ENCODE measurements at regions not wholly inside any gene's neighbourhood (a gene's known extent, or its start where the extent isn't known, plus 50 kb on each side); places are given as distances from the start of the nearest gene placed in this dataset.

DNA sequence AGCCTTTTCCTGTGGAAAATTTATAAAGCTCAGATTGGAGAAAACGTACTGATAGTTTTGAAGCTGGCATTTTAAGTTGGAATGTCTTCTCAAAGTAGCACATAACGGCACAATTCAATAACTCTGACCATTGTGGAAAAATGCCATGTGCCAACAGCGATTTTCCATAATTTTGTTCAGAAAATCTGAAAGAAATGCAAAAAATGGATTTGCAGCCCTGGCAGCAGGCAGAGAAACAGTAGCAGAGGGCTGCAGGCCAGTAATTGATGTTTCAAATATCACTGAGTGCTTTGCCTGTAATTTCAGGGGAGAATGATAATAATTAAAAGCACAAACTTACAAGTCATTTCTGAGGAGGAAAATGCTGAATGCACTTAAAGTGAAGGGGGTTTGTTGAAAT lies 507.4 kb downstream of the MAFB start:
- no peak for ATAC-seq
- DNase-seq, result no peak
- H3K4me3 ChIP-seq, result no peak overlapping the region
- no peaks in the 10 kb centered on the region for H3K36me3 ChIP-seq (ENCODE audit: low read depth)
- H3K9me3 ChIP-seq, result no peaks in the 10 kb centered on the region
- TF ChIP-seq, protein P1, sequence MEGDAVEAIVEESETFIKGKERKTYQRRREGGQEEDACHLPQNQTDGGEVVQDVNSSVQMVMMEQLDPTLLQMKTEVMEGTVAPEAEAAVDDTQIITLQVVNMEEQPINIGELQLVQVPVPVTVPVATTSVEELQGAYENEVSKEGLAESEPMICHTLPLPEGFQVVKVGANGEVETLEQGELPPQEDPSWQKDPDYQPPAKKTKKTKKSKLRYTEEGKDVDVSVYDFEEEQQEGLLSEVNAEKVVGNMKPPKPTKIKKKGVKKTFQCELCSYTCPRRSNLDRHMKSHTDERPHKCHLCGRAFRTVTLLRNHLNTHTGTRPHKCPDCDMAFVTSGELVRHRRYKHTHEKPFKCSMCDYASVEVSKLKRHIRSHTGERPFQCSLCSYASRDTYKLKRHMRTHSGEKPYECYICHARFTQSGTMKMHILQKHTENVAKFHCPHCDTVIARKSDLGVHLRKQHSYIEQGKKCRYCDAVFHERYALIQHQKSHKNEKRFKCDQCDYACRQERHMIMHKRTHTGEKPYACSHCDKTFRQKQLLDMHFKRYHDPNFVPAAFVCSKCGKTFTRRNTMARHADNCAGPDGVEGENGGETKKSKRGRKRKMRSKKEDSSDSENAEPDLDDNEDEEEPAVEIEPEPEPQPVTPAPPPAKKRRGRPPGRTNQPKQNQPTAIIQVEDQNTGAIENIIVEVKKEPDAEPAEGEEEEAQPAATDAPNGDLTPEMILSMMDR (IDR thresholded peaks at IDR 0.05), result no peak
- intact Hi-C loops (cut with DNase I, micrococcal nuclease), result no loop called here
- no peaks in the 10 kb centered on the region for H3K4me1 ChIP-seq (ENCODE audit: low read depth)

DNA sequence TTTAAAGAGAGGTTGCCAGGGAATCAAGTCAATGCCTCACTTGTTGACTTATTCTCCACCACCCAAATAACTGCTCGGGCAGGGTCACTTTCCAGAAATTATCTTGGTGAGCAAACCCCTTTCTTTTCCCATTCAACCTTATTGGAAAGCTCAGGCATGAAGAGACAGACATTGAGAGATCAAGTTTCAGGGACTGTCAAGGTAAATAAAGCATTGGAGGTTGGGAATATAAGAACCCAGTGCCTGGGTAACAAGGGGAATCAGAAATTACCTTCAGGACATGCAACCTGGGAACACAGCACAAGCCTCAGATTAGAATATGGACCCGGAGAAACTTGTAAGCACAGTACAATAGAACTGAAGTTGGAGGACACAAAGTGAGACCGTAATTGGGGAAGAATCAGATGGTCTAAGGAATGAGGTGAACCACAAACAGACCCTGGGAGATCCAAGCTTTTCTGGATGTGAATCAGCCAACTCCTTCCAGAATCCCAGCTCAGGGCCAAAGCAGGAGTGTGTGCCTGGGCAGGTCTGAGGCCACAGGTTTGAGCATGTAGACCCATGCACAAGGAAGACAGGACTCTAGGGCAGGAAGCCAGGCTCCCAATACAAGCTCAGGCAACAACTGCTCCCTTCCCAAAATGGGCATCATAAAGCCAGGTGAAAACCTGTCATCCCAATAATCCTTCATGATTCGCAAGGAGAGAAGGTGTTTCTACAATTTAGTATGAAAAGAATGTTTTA lies 512.8 kb downstream of the MAFB start:
- intact Hi-C loops (cut with DNase I, micrococcal nuclease), result no loop called here
- H3K4me1 ChIP-seq (ENCODE audit: low read depth), result no peaks in the 10 kb centered on the region
- H3K9me3 ChIP-seq, result no peaks in the 10 kb centered on the region
- no peak for DNase-seq
- H3K4me3 ChIP-seq, result no peak overlapping the region
- TF ChIP-seq, protein P1 (IDR thresholded peaks at IDR 0.05), result no peak
- no peak for ATAC-seq
- no peaks in the 10 kb centered on the region for H3K36me3 ChIP-seq (ENCODE audit: low read depth)

DNA sequence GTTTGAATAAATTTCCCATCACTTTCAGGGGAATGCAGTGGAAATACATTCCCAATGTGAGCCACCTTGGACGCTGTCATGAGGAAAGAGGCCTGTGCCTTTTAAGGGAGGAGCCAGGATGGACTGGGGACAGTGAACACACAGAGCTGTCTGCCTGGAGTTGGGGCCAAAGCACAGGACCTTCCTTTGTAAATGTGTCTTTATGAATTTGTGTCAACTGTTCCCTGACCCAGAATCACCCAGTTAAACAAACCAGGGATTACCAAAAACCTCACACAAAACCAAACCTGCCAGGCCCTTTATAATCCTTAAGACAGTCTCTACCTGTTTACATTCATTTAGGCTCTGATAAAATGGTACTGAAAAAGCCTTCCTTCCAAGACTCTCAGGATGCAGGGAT lies 513.7 kb downstream of the MAFB start:
- intact Hi-C loops (cut with DNase I, micrococcal nuclease), result no loop called here

DNA sequence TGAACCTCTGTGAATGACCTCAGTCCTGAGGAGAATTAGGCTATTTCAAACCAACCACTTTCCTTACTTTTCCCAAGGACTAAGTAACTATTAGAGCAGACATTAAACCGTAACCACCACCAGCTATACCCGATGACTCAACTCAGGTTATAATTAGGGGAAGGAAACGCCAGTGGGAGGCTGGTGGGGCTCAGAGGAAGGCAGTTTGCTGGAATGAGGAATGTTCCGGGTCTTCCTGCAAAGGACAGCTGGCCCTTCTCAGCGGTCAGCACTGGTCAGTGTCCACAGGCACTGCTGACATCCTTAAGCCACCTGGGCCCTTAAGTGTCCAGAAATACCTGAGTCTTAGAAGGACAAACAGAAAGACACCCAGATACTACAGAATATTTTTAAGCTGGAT lies 515.2 kb downstream of the MAFB start:
- no peak for DNase-seq
- intact Hi-C loops (cut with DNase I, micrococcal nuclease), result no loop called here
- TF ChIP-seq, protein P1 (IDR thresholded peaks at IDR 0.05), result no peak
- no peak for ATAC-seq
- no peaks in the 10 kb centered on the region for H3K4me1 ChIP-seq (ENCODE audit: low read depth)
- no peak overlapping the region for H3K4me3 ChIP-seq
- no peaks in the 10 kb centered on the region for H3K36me3 ChIP-seq (ENCODE audit: low read depth)
- H3K9me3 ChIP-seq, result no peaks in the 10 kb centered on the region

More for the DNA sequence above, 513.7 kb downstream of the MAFB start:
- H3K9me3 ChIP-seq, result no peaks in the 10 kb centered on the region
- no peaks in the 10 kb centered on the region for H3K4me1 ChIP-seq (ENCODE audit: low read depth)
- DNase-seq (no peak), ATAC-seq (no peak)
- no peak overlapping the region for H3K4me3 ChIP-seq
- TF ChIP-seq, protein P1 (IDR thresholded peaks at IDR 0.05), result no peak
- H3K36me3 ChIP-seq (ENCODE audit: low read depth), result no peaks in the 10 kb centered on the region

DNA sequence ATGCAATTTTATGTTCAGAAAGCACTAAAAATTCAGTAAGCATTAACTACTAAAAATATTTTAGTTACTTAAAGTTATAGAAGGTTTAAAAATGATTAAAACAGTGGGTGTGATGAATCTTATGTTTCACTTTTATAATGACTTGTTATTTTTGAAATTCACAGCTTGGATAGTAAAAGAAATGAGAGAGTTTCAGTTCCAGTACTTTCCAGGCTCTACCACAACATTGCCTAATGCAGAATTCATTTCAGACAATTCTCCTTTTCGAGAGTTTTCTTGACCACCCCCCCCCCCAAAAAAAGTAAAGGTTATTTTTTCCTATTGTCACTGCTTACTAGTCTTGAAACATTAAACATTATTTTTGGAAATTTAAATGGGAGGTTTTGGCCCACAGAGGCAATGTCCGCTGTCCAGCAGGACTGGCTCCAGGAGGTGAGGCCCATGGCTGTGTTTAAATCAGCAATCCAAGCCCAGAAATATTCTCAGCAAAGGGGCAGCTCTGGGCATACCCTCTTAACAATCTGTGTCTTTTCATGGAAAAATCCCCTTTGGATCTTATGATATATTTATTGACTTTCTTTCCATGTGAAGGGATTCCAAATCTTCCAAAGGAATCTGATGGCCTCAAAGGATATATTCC lies 519.9 kb downstream of the MAFB start:
- Histone ChIP-seq H3K4me1 (ENCODE audit: low read depth) (no peaks in the 10 kb centered on the region), H3K36me3 (ENCODE audit: low read depth) (no peaks in the 10 kb centered on the region), H3K9me3 (no peaks in the 10 kb centered on the region), H3K4me3 (no peak overlapping the region)
- TF ChIP-seq, protein P1 (IDR thresholded peaks at IDR 0.05), result no peak
- no peak for DNase-seq
- intact Hi-C loops (cut with DNase I, micrococcal nuclease), result loop anchor here in 1 of 2 donors (10.0 kb wide), 1 partner anchor 526 kb away; no protein-coding TSS in a partner anchor
- ATAC-seq, result no peak
